ENCODE measurements at regions not wholly inside any gene's neighbourhood (a gene's known extent, or its start where the extent isn't known, plus 50 kb on each side); places are given as distances from the start of the nearest gene placed in this dataset.

DNA sequence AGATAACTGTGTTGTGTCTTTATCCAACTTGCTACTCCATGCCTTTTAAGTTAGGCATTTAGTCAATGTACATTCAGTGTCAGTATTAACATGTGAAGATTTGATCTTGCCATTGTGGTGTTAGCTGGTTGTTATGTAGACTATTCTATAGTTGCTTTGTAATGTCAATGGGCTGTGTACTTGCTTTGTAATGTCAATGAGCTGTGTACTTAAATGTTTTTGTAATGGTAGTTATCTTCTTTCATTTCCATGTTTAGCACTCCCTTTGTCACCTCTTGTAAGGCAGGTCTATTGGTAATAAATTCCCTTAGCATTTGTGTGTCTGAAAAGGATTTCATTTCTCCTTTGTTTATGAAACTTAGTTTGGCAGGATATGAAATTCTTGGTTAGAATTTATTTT, 53.4 kb downstream of the MC4R start:
- Histone ChIP-seq H3K9ac (ENCODE audit: low read depth in 1 of 2, low read length in 2 of 2) (no peak overlapping the region), H3K4me3 (ENCODE audit: low read depth in 1 of 2, low read length in 2 of 2) (no peak overlapping the region), H3K4me1 (ENCODE audit: control insufficient read depth in 1 of 2, insufficient read depth in 2 of 2, low read length in 2 of 2) (no peaks in the 10 kb centered on the region), H3K36me3 (ENCODE audit: control insufficient read depth in 1 of 2, insufficient read depth in 2 of 2, low read length in 2 of 2) (no peaks in the 10 kb centered on the region), H3K9me3 (ENCODE audit: control insufficient read depth in 1 of 2, low read length in 2 of 2) (no peaks in the 10 kb centered on the region), H3K27ac (ENCODE audit: low read depth, low read length) (no peak overlapping the region), H3K27me3 (ENCODE audit: control insufficient read depth in 1 of 2, insufficient read depth in 2 of 2, low read length in 2 of 2) (no peaks in the 10 kb centered on the region)

DNA sequence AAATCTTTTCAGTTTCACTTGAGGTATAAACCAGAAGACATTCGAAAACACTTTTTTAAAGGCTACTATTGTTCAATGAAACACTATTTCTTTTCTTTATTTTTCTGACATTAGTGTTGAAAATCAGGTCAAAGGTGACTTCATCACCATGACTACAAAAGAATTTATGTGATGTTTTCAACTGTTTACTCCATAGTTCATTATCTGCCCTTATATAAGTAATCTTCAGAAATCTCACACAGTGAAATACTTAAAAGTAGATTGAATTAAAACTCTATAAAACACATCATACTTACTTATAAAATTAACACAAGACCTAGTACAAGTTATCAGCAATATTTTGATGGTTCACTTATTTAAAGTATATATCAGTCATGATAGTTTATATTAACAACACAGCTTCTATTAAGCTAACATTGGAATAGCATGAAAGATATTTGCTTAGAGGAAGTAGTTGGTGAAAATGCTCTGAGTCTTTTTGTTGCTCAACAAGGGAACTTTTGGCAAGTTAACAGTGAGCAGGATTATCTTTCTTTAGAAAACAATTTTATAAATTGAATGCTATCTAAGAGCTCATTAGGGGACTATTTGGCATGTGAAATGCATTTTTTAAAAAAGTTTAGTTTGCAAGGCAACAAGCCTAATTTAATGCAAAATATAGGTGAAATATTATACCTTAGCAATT, 60.8 kb downstream of the MC4R start:
- Histone ChIP-seq H3K27me3 (ENCODE audit: control insufficient read depth in 1 of 2, insufficient read depth in 2 of 2, low read length in 2 of 2) (no peaks in the 10 kb centered on the region), H3K9ac (ENCODE audit: low read depth in 1 of 2, low read length in 2 of 2) (no peak overlapping the region), H3K27ac (ENCODE audit: low read depth, low read length) (no peak overlapping the region), H3K4me1 (ENCODE audit: control insufficient read depth in 1 of 2, insufficient read depth in 2 of 2, low read length in 2 of 2) (peaks cover 0 to 4% of the 10 kb centered on the region in 2 donors), H3K36me3 (ENCODE audit: control insufficient read depth in 1 of 2, insufficient read depth in 2 of 2, low read length in 2 of 2) (no peaks in the 10 kb centered on the region), H3K4me3 (ENCODE audit: low read depth in 1 of 2, low read length in 2 of 2) (no peak overlapping the region), H3K9me3 (ENCODE audit: control insufficient read depth in 1 of 2, low read length in 2 of 2) (peaks cover 0 to 3% of the 10 kb centered on the region in 2 donors)

DNA sequence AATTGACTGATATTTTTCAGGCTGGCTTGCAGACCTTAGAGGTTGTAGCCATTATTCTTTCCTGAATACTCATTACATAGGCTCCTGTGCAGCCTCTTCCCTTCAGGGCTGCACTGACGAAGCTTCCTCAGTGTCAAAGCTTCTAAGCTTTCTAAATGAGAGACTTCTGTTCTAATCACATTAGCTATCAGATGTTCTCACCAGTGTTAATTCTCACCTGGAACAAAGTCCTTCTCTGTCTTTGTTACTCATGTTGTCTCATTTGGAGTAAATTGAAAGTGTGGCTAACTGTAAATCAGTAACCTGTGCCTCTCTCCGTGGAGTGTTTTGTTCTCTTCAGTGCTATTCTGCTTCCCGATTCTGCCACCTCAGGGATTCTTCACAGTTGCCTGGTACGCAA, 76.9 kb downstream of the MC4R start:
- H3K4me1 ChIP-seq (ENCODE audit: control insufficient read depth in 1 of 2, insufficient read depth in 2 of 2, low read length in 2 of 2), result peaks cover 0 to 11% of the 10 kb centered on the region in 2 donors
- H3K9ac ChIP-seq (ENCODE audit: low read depth in 1 of 2, low read length in 2 of 2), result no peak overlapping the region
- H3K9me3 ChIP-seq (ENCODE audit: control insufficient read depth in 1 of 2, low read length in 2 of 2), result no peaks in the 10 kb centered on the region
- no peaks in the 10 kb centered on the region for H3K36me3 ChIP-seq (ENCODE audit: control insufficient read depth in 1 of 2, insufficient read depth in 2 of 2, low read length in 2 of 2)
- no peaks in the 10 kb centered on the region for H3K27me3 ChIP-seq (ENCODE audit: control insufficient read depth in 1 of 2, insufficient read depth in 2 of 2, low read length in 2 of 2)
- no peak overlapping the region for H3K27ac ChIP-seq (ENCODE audit: low read depth, low read length)
- peak overlapping the region; percentile 8 to 31 for H3K4me3 ChIP-seq (ENCODE audit: low read depth in 1 of 2, low read length in 2 of 2)

DNA sequence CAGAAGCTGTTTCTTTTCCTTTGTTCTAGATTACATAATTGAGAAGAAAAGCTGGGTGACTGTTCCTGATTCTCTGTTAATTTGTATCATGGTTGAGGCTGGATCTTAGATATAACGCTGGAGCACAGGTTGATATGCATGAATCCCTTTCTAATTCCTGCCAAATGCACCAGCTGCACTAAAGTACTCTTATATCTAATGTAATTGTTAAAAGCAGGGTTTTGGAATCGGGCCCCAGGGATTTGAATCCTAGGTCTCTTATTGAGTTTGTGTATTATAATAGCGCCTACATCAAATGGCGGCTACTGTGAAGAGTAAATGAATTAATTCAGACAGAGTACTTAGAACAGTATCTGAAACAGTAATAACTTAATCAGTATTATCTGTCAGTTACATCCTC, 80.4 kb downstream of the MC4R start:
- Histone ChIP-seq H3K36me3 (ENCODE audit: control insufficient read depth in 1 of 2, insufficient read depth in 2 of 2, low read length in 2 of 2) (no peaks in the 10 kb centered on the region), H3K9me3 (ENCODE audit: control insufficient read depth in 1 of 2, low read length in 2 of 2) (no peaks in the 10 kb centered on the region), H3K27me3 (ENCODE audit: control insufficient read depth in 1 of 2, insufficient read depth in 2 of 2, low read length in 2 of 2) (no peaks in the 10 kb centered on the region), H3K9ac (ENCODE audit: low read depth in 1 of 2, low read length in 2 of 2) (no peak overlapping the region), H3K27ac (ENCODE audit: low read depth, low read length) (no peak overlapping the region), H3K4me3 (ENCODE audit: low read depth in 1 of 2, low read length in 2 of 2) (no peak overlapping the region), H3K4me1 (ENCODE audit: control insufficient read depth in 1 of 2, insufficient read depth in 2 of 2, low read length in 2 of 2) (peaks cover 0 to 11% of the 10 kb centered on the region in 2 donors)

DNA sequence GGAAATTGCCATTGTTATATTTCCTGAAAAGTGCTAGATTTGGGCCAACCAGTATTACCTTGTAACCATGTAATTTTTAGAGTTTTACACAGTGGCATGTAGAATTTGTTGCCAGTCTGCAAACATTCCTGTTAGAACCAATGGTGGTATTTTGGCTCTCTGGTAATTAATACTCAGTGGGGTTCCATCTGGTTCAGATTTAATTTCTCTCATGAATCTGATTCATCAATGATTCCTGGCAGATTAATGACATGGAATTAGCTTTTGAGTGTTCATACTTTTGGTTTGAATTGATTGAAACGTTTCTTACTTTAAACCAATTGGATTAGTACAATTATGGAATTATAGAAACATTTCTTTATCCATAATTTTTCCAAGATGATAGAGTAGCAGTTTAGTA, 93.2 kb downstream of the MC4R start:
- H3K4me3 ChIP-seq (ENCODE audit: low read depth in 1 of 2, low read length in 2 of 2), result no peak overlapping the region
- H3K27ac ChIP-seq (ENCODE audit: low read depth, low read length), result no peak overlapping the region
- H3K4me1 ChIP-seq (ENCODE audit: control insufficient read depth in 1 of 2, insufficient read depth in 2 of 2, low read length in 2 of 2), result no peaks in the 10 kb centered on the region
- H3K9me3 ChIP-seq (ENCODE audit: control insufficient read depth in 1 of 2, low read length in 2 of 2), result no peaks in the 10 kb centered on the region
- no peaks in the 10 kb centered on the region for H3K36me3 ChIP-seq (ENCODE audit: control insufficient read depth in 1 of 2, insufficient read depth in 2 of 2, low read length in 2 of 2)
- H3K27me3 ChIP-seq (ENCODE audit: control insufficient read depth in 1 of 2, insufficient read depth in 2 of 2, low read length in 2 of 2), result no peaks in the 10 kb centered on the region
- H3K9ac ChIP-seq (ENCODE audit: low read depth in 1 of 2, low read length in 2 of 2), result no peak overlapping the region

DNA sequence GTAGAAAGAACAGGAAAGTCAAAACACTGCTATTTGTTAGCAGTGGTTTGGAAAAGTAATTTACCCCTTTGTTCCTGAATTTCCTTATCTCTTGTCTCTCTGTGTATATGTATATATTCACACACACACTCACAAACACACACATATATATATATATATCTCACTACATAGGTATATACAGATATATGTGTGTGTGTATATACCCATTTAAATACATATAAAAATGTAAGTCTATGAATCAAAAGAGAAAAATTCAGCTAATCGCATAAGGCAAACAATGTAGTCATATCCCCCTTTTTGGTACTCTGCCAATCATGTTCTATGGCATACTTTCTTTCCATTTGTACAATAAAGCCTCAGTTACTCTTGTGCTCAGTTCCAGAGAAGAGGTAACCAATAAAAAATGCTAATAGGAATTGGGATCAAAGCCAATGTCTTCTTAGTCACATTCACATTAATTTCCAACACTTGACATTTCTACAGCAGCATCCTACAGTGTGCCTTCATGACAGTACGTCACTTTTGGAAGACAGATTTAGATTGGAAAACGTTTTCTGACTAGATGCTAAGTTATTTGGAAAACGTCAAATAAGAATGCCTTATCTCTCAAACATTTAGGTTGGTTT, 94.6 kb downstream of the MC4R start:
- Histone ChIP-seq H3K27ac (ENCODE audit: low read depth, low read length) (no peak overlapping the region), H3K4me1 (ENCODE audit: control insufficient read depth in 1 of 2, insufficient read depth in 2 of 2, low read length in 2 of 2) (no peaks in the 10 kb centered on the region), H3K9me3 (ENCODE audit: control insufficient read depth in 1 of 2, low read length in 2 of 2) (no peaks in the 10 kb centered on the region), H3K4me3 (ENCODE audit: low read depth in 1 of 2, low read length in 2 of 2) (no peak overlapping the region), H3K36me3 (ENCODE audit: control insufficient read depth in 1 of 2, insufficient read depth in 2 of 2, low read length in 2 of 2) (no peaks in the 10 kb centered on the region), H3K27me3 (ENCODE audit: control insufficient read depth in 1 of 2, insufficient read depth in 2 of 2, low read length in 2 of 2) (no peaks in the 10 kb centered on the region), H3K9ac (ENCODE audit: low read depth in 1 of 2, low read length in 2 of 2) (no peak overlapping the region)

DNA sequence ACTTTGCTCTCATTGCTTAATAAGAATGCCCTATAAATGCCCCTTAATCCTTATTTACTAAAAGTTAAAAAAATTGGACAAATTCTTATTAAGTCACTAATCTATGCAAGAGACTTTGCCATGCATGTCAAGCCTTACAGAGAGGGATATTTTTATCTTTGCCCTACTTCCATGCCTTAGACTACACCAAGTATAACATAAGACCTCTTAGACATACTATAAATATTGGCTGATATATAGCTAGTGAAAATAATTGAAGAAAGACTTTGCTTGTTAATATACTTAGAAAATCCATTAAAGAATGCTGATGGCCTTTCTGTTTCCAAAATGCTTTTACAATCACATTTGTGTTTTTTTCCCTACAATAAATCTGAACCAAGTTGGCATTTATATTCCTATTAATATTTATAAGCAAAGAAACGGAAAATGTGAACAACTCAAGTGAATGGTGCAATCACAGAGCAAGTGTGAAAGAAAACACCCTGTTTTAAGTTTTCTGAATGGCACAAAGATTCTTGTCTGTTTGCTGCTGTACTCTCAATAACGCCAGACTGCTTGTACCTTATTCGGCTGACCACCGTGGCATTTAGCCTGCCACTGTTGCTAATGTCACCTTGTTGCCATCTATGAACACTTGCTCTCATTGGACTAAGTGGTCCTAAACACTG, 105.0 kb downstream of the MC4R start:
- H3K4me1 ChIP-seq (ENCODE audit: control insufficient read depth in 1 of 2, insufficient read depth in 2 of 2, low read length in 2 of 2), result no peaks in the 10 kb centered on the region
- no peak overlapping the region for H3K4me3 ChIP-seq (ENCODE audit: low read depth in 1 of 2, low read length in 2 of 2)
- no peaks in the 10 kb centered on the region for H3K36me3 ChIP-seq (ENCODE audit: control insufficient read depth in 1 of 2, insufficient read depth in 2 of 2, low read length in 2 of 2)
- peaks cover 0 to 2% of the 10 kb centered on the region in 2 donors for H3K9me3 ChIP-seq (ENCODE audit: control insufficient read depth in 1 of 2, low read length in 2 of 2)
- H3K27ac ChIP-seq (ENCODE audit: low read depth, low read length), result no peak overlapping the region
- no peaks in the 10 kb centered on the region for H3K27me3 ChIP-seq (ENCODE audit: control insufficient read depth in 1 of 2, insufficient read depth in 2 of 2, low read length in 2 of 2)
- no peak overlapping the region for H3K9ac ChIP-seq (ENCODE audit: low read depth in 1 of 2, low read length in 2 of 2)

DNA sequence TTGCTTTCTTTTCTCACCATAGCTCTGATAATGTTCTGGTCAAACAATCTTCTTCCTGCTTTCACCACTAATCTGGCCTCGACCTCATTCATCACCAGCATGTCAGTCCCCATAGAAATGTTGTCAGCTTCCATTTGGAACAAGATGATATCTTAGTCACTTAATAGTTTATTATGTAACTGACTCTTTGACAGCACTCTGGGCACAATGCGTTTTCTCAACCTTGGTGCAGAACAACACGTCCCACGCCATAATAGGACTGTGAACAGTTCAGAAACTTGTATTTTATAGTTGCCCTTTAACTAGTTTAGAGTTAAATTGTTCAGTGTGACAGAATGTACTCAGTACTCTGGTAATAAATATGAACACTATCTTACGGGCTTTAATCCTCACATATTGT, 106.0 kb downstream of the MC4R start:
- no peaks in the 10 kb centered on the region for H3K36me3 ChIP-seq (ENCODE audit: control insufficient read depth in 1 of 2, insufficient read depth in 2 of 2, low read length in 2 of 2)
- no peaks in the 10 kb centered on the region for H3K4me1 ChIP-seq (ENCODE audit: control insufficient read depth in 1 of 2, insufficient read depth in 2 of 2, low read length in 2 of 2)

DNA sequence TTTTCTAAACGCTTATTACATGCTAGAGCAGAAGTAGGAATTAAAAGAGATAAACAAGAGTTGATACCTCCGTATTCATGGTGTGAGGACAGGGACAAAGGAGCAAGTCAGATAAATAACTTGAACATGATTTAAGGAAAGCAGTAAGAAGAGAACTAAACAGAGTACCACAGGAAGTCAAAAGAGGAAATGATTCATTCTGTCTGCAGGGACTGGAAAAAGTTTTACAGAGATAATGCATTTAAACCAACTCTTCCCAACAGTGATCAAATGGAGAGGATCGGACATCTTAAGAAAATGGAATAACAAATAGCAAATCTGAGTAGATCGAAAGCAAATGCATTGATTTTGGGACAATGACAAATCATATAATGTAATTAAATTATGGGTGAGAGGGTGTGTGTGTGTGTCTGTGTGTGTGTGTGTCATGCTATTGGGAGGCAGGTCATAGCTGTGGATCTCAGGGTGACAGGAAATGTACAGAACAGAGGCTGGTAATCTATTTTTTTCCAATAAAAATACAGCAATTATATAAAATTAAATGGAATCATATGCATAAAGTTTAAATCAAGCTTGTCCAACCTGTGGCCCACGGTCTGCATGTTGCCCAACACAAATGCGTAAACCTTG, 113.4 kb downstream of the MC4R start:
- Histone ChIP-seq H3K27me3 (ENCODE audit: control insufficient read depth in 1 of 2, insufficient read depth in 2 of 2, low read length in 2 of 2) (no peaks in the 10 kb centered on the region), H3K36me3 (ENCODE audit: control insufficient read depth in 1 of 2, insufficient read depth in 2 of 2, low read length in 2 of 2) (no peaks in the 10 kb centered on the region), H3K4me1 (ENCODE audit: control insufficient read depth in 1 of 2, insufficient read depth in 2 of 2, low read length in 2 of 2) (no peaks in the 10 kb centered on the region), H3K9me3 (ENCODE audit: control insufficient read depth in 1 of 2, low read length in 2 of 2) (no peaks in the 10 kb centered on the region), H3K27ac (ENCODE audit: low read depth, low read length) (no peak overlapping the region), H3K9ac (ENCODE audit: low read depth in 1 of 2, low read length in 2 of 2) (no peak overlapping the region), H3K4me3 (ENCODE audit: low read depth in 1 of 2, low read length in 2 of 2) (no peak overlapping the region)

More for the DNA sequence above, 106.0 kb downstream of the MC4R start:
- no peak overlapping the region for H3K4me3 ChIP-seq (ENCODE audit: low read depth in 1 of 2, low read length in 2 of 2)
- H3K9ac ChIP-seq (ENCODE audit: low read depth in 1 of 2, low read length in 2 of 2), result no peak overlapping the region
- peaks cover 0 to 2% of the 10 kb centered on the region in 2 donors for H3K9me3 ChIP-seq (ENCODE audit: control insufficient read depth in 1 of 2, low read length in 2 of 2)
- no peak overlapping the region for H3K27ac ChIP-seq (ENCODE audit: low read depth, low read length)
- no peaks in the 10 kb centered on the region for H3K27me3 ChIP-seq (ENCODE audit: control insufficient read depth in 1 of 2, insufficient read depth in 2 of 2, low read length in 2 of 2)

DNA sequence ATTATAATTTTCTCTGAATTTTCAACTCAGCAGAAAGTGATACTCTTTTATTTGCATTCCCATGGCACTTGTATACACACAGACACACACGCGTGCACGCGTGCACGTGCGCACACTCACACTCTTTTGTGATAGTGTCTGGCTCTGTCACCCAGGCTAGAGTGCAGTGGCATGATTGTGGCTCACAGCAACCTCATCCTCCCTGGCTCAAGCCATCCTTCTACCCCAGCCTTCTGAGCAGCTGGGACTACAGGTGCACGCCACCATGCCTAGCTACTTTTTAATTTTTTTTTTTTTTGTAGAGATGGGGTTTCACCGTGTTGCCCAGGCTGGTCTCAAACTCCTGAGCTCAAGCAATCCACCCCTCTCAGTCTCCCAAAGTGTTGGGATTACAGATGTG, 123.2 kb downstream of the MC4R start:
- H3K4me3 ChIP-seq (ENCODE audit: low read depth in 1 of 2, low read length in 2 of 2), result no peak overlapping the region
- H3K4me1 ChIP-seq (ENCODE audit: control insufficient read depth in 1 of 2, insufficient read depth in 2 of 2, low read length in 2 of 2), result no peaks in the 10 kb centered on the region
- H3K9me3 ChIP-seq (ENCODE audit: control insufficient read depth in 1 of 2, low read length in 2 of 2), result no peaks in the 10 kb centered on the region
- H3K9ac ChIP-seq (ENCODE audit: low read depth in 1 of 2, low read length in 2 of 2), result no peak overlapping the region
- no peak overlapping the region for H3K27ac ChIP-seq (ENCODE audit: low read depth, low read length)
- H3K36me3 ChIP-seq (ENCODE audit: control insufficient read depth in 1 of 2, insufficient read depth in 2 of 2, low read length in 2 of 2), result no peaks in the 10 kb centered on the region
- no peaks in the 10 kb centered on the region for H3K27me3 ChIP-seq (ENCODE audit: control insufficient read depth in 1 of 2, insufficient read depth in 2 of 2, low read length in 2 of 2)

Data from duodenal mucosa (tissue), 2 donors.